Keratinocyte (primary cell): ENCODE measurements at regions not wholly inside any gene's neighbourhood (a gene's known extent, or its start where the extent isn't known, plus 50 kb on each side); places are given as distances from the start of the nearest gene placed in this dataset.
A peak's percentile ranks its signal among the peaks of the same experiment; 100 is the strongest.

Experiments
- DNase-seq: peaks from one replicate; pipeline ENCODE4 v3.0.0-alpha.2; 2011; ENCODE audit warnings: low read depth, missing footprints, low spot score
- FAIRE-seq: peaks from 2 replicates; lab custom pipeline; 2011; peaks lifted over from hg19 to GRCh38; lab: Jason Lieb, UNC
- H2AFZ ChIP-seq: 2 replicates; pipeline ENCODE4 v1.6.0; 2012; ENCODE audit warnings: low read length, control low read depth, inconsistent platforms; ENCODE audit not compliant: control insufficient read depth
- H3K27ac ChIP-seq: 2 replicates; pipeline ENCODE4 v1.5.1; 2011; ENCODE audit warnings: low read length; ENCODE audit not compliant: control insufficient read depth, insufficient read depth
- H3K27me3 ChIP-seq: 3 replicates; pipeline ENCODE4 v1.6.0; 2011; ENCODE audit warnings: low read length; ENCODE audit not compliant: control insufficient read depth, insufficient read depth; ENCODE audit errors: extremely low read depth
- H3K36me3 ChIP-seq, 2 experiments: 2 replicates in 1 of 2; 3 replicates in 1 of 2; pipeline ENCODE4 v1.5.1; 2011; ENCODE audit warnings: low read length in 2 of 2, mild to moderate bottlenecking in 1 of 2; ENCODE audit not compliant: control insufficient read depth in 2 of 2, insufficient read depth in 2 of 2; ENCODE audit errors: extremely low read depth in 1 of 2
- H3K4me1 ChIP-seq: 3 replicates; pipeline ENCODE4 v1.5.1; 2011; ENCODE audit warnings: low read length; ENCODE audit not compliant: control insufficient read depth, insufficient read depth; ENCODE audit errors: extremely low read depth
- H3K4me2 ChIP-seq: 3 replicates; pipeline ENCODE4 v1.6.0; 2011; ENCODE audit warnings: low read depth, low read length; ENCODE audit not compliant: control insufficient read depth, insufficient read depth; ENCODE audit errors: extremely low read depth
- H3K4me3 ChIP-seq, 3 experiments: fragments of 200-600 bp in 1 of 3; sonication (generic) in 1 of 3; 2 replicates in 2 of 3; 3 replicates in 1 of 3; pipeline ENCODE4 v1.5.1; 2011 to 2016; ENCODE audit warnings: low read length in 3 of 3, mild to moderate bottlenecking in 3 of 3, control low read depth in 2 of 3, inconsistent platforms in 1 of 3, low read depth in 1 of 3, mixed read lengths in 1 of 3, mixed run types in 1 of 3, moderate library complexity in 1 of 3; ENCODE audit not compliant: control insufficient read depth in 2 of 3, insufficient read depth in 2 of 3; ENCODE audit errors: extremely low read depth in 1 of 3
- H3K79me2 ChIP-seq: 2 replicates; pipeline ENCODE4 v1.6.0; 2012; ENCODE audit warnings: low read length; ENCODE audit not compliant: control insufficient read depth, insufficient read depth
- H3K9ac ChIP-seq: 3 replicates; pipeline ENCODE4 v1.6.0; 2011; ENCODE audit warnings: low read length; ENCODE audit not compliant: control insufficient read depth, insufficient read depth; ENCODE audit errors: extremely low read depth
- H3K9me1 ChIP-seq: 3 replicates; pipeline ENCODE4 v1.6.0; 2011; ENCODE audit warnings: low read length; ENCODE audit not compliant: control insufficient read depth, insufficient read depth; ENCODE audit errors: extremely low read depth
- H3K9me3 ChIP-seq: 2 replicates; pipeline ENCODE4 v1.5.1; 2012; ENCODE audit warnings: low read depth, low read length; ENCODE audit not compliant: control insufficient read depth
- H4K20me1 ChIP-seq: 3 replicates; pipeline ENCODE4 v1.6.0; 2011; ENCODE audit warnings: low read length; ENCODE audit not compliant: control insufficient read depth, insufficient read depth; ENCODE audit errors: extremely low read depth
- EZH2 ChIP-seq: IDR thresholded peaks from one replicate; pipeline ENCODE4 v1.6.1; 2012; ENCODE audit warnings: inconsistent platforms, mild to moderate bottlenecking, low read length, moderate library complexity
- dilution Hi-C: fragments of 300-500 bp; cut with MboI; formaldehyde crosslinking; loops from one replicate; pipeline ENCODE4 v1.7.0; 2020; ENCODE audit warnings: low sequenced_read_pairs; ENCODE audit not compliant: extremely low pct_ligation_motif_present
- TF ChIP-seq, protein P1 (sequence below), 3 experiments: IDR thresholded peaks in 1 of 3; conservative IDR thresholded peaks in 1 of 3; optimal IDR thresholded peaks in 1 of 3; 2 replicates in 2 of 3; 3 replicates in 1 of 3; pipeline versions ENCODE3 to v1.5.1; 2011; ENCODE audit warnings: low read length in 3 of 3, mild to moderate bottlenecking in 3 of 3, moderate library complexity in 2 of 3, control low read depth in 1 of 3, inconsistent platforms in 1 of 3; ENCODE audit not compliant: insufficient read depth in 2 of 3; ENCODE audit errors: extremely low read depth in 1 of 3

DNA sequence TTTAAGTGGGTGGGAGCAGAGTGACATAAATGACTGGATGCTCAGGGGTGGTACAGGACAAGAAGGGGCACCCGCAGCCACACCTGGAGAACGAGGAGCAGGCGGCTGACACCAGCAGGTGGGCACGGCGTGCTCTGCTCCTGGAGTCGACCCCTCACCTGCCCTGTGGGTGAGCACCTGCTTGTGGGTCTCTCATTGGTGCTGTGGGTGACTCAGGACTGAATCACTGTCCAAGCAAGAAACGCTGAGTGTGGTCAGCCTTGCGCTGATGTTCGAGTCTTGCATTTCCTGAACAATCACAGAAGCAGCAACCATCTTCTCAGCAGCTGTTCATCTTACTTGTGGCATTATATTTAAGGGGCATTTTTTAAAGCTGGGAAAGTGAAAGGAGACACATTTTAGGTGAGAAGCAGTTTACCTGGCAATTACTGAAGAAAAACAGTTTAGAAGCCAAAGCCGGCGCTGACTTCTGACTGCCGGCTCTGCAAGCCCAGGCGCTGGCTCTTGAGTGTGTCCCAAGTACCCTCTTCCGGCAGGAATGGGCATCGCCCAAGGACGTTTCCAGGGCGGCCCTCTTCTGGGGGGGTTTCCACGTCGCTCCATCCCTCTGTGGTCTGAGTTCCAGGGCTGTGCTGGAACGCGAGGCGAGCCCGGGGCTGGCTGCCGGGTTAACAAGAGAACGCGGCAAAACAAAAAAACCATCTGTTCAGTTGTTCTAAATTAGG, 145.2 kb upstream of the PFKP start:
- Histone ChIP-seq H3K27ac (no peak overlapping the region), H3K9me1 (no peaks in the 10 kb centered on the region), H3K4me2 (peak overlapping the region; percentile 12), H4K20me1 (no peaks in the 10 kb centered on the region), H3K36me3 (no peaks in the 10 kb centered on the region), H3K9ac (no peak overlapping the region), H3K27me3 (no peaks in the 10 kb centered on the region), H3K4me1 (no peaks in the 10 kb centered on the region), H3K9me3 (no peaks in the 10 kb centered on the region), H2AFZ (no peak overlapping the region), H3K79me2 (no peaks in the 10 kb centered on the region), H3K4me3 (no peak overlapping the region)
- dilution Hi-C loops = no loop called here
- TF ChIP-seq, protein P1, sequence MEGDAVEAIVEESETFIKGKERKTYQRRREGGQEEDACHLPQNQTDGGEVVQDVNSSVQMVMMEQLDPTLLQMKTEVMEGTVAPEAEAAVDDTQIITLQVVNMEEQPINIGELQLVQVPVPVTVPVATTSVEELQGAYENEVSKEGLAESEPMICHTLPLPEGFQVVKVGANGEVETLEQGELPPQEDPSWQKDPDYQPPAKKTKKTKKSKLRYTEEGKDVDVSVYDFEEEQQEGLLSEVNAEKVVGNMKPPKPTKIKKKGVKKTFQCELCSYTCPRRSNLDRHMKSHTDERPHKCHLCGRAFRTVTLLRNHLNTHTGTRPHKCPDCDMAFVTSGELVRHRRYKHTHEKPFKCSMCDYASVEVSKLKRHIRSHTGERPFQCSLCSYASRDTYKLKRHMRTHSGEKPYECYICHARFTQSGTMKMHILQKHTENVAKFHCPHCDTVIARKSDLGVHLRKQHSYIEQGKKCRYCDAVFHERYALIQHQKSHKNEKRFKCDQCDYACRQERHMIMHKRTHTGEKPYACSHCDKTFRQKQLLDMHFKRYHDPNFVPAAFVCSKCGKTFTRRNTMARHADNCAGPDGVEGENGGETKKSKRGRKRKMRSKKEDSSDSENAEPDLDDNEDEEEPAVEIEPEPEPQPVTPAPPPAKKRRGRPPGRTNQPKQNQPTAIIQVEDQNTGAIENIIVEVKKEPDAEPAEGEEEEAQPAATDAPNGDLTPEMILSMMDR (optimal IDR thresholded peaks at IDR 0.05 in 1 of 3, IDR thresholded peaks at IDR 0.05 in 1 of 3, conservative IDR thresholded peaks at IDR 0.05 in 1 of 3; ENCODE audit: extremely low read depth in 1 of 3, insufficient read depth in 2 of 3, low read length in 3 of 3) = peak in 1 of 3 experiments; percentile 48
- no peak for TF ChIP-seq EZH2
- DNase-seq (no peak), FAIRE-seq (no peak)

DNA sequence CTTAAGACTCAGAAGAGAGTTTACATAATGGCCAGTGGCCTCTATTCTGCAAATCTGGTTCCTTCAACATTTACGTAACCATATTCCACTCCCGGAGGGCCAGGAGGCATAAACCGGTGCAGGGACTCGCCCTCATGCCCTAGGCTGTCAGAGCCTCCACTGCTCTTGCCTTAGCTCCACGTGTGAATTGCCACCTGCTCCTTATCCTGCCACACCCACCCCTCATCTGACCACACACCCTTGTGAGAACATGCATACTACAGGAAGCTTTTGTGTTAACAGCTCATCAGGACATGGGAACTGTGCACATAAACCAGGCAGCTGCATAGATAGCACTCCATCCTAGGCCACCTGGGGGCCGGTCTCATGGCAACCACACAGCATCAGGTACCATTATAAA, 146.7 kb upstream of the PFKP start:
- Histone ChIP-seq H3K9ac (no peak overlapping the region), H3K27me3 (no peaks in the 10 kb centered on the region), H2AFZ (no peak overlapping the region), H3K4me1 (no peaks in the 10 kb centered on the region), H3K9me3 (no peaks in the 10 kb centered on the region), H3K27ac (no peak overlapping the region), H3K9me1 (no peaks in the 10 kb centered on the region), H3K4me3 (no peak overlapping the region), H3K36me3 (no peaks in the 10 kb centered on the region), H3K79me2 (no peaks in the 10 kb centered on the region), H4K20me1 (no peaks in the 10 kb centered on the region), H3K4me2 (no peak overlapping the region)
- no peak for FAIRE-seq
- no peak for TF ChIP-seq EZH2
- TF ChIP-seq, protein P1 (optimal IDR thresholded peaks at IDR 0.05 in 1 of 3, IDR thresholded peaks at IDR 0.05 in 1 of 3, conservative IDR thresholded peaks at IDR 0.05 in 1 of 3; ENCODE audit: extremely low read depth in 1 of 3, insufficient read depth in 2 of 3, low read length in 3 of 3) = no peak
- no peak for DNase-seq
- dilution Hi-C loops = no loop called here
